A549 (cell line): ENCODE measurements at regions not wholly inside any gene's neighbourhood (a gene's known extent, or its start where the extent isn't known, plus 50 kb on each side); places are given as distances from the start of the nearest gene placed in this dataset.

Source experiments
- ATAC-seq, 2 experiments: fragments of 200-7000 bp in 1 of 2; fragments of >200 bp in 1 of 2; cut with Nextera tagmentation in 1 of 2; cut with Tn5 transposase in 1 of 2; 3 replicates each; pipeline versions ENCODE4 v1.8.0 to v1.9.1; 2018 to 2020; ENCODE audit warnings: mild to moderate bottlenecking in 1 of 2, moderate library complexity in 1 of 2
- CTCF ChIA-PET: fragments of 300-600 bp; sonication (Branson Sonifier 250); formaldehyde crosslinking; extraction: SDS; loops from one replicate; lab custom pipeline; 2021; ENCODE audit warnings: antibody characterized with exemption, inconsistent platforms; lab: Yijun Ruan, JAX
- POLR2A ChIA-PET: fragments of 350-600 bp; formaldehyde crosslinking; extraction: SDS; loops from one replicate; lab custom pipeline; 2021; ENCODE audit warnings: antibody characterized with exemption, inconsistent platforms; lab: Yijun Ruan, JAX
- DNase-seq, 2 experiments: peaks; one replicate each; pipeline versions ENCODE4 v3.0.0 to v3.0.0-alpha.2; 2011 to 2016; ENCODE audit warnings: low read depth in 1 of 2, low spot score in 1 of 2
- FAIRE-seq: peaks from 2 replicates; lab custom pipeline; 2011; peaks lifted over from hg19 to GRCh38; lab: Jason Lieb, UNC
- H3K27ac ChIP-seq, 2 experiments: fragments of >200 bp; sonication (Bioruptor Twin); formaldehyde crosslinking; 3 replicates each; pipeline ENCODE4 v1.5.1; 2016 to 2017
- H3K4me1 ChIP-seq: fragments of >200 bp; sonication (Bioruptor Twin); formaldehyde crosslinking; 3 replicates; pipeline ENCODE4 v1.6.1; 2016
- H3K4me2 ChIP-seq: fragments of >200 bp; sonication (Bioruptor Twin); formaldehyde crosslinking; 3 replicates; pipeline ENCODE4 v1.6.1; 2016
- H3K4me3 ChIP-seq: fragments of >200 bp; sonication (Bioruptor Twin); formaldehyde crosslinking; 3 replicates; pipeline ENCODE4 v1.5.1; 2016
- H3K9me3 ChIP-seq: fragments of >200 bp; sonication (Bioruptor Twin); formaldehyde crosslinking; 3 replicates; pipeline ENCODE4 v1.6.1; 2016
- CBX8 ChIP-seq: fragments of 200-600 bp; sonication (generic); IDR thresholded peaks from 2 replicates; pipeline ENCODE4 v1.6.1; 2016
- CEBPB ChIP-seq, 2 experiments: fragments of >200 bp in 1 of 2; sonication (Bioruptor Twin) in 1 of 2; formaldehyde crosslinking in 1 of 2; IDR thresholded peaks; 2 replicates each; pipeline ENCODE4 v1.6.1; 2012 to 2016
- CHD2 ChIP-seq: fragments of 150-350 bp; IDR thresholded peaks from 2 replicates; pipeline ENCODE4 v1.6.1; 2014; ENCODE audit warnings: low read length; ENCODE audit not compliant: partially characterized antibody
- EHMT2 ChIP-seq: fragments of 200-600 bp; sonication (generic); IDR thresholded peaks from 2 replicates; pipeline ENCODE4 v1.6.1; 2016; ENCODE audit warnings: antibody characterized with exemption, low read depth, mild to moderate bottlenecking, moderate library complexity
- FOSL2 ChIP-seq, 2 experiments: fragments of 450-650 bp in 1 of 2; fragments of >200 bp in 1 of 2; sonication (Bioruptor Twin) in 1 of 2; formaldehyde crosslinking; IDR thresholded peaks; 2 replicates each; pipeline versions ENCODE4 v1.5.0 to v1.6.1; 2016 to 2020; ENCODE audit warnings: mild to moderate bottlenecking in 1 of 2, moderate library complexity in 1 of 2
- GATA3 ChIP-seq: IDR thresholded peaks from 2 replicates; pipeline ENCODE4 v1.6.1; 2012; ENCODE audit warnings: borderline replicate concordance
- HDAC2 ChIP-seq: fragments of 200-600 bp; sonication (generic); IDR thresholded peaks from 2 replicates; pipeline ENCODE4 v1.6.1; 2016
- HES2 ChIP-seq: fragments of >200 bp; sonication (Bioruptor Twin); formaldehyde crosslinking; IDR thresholded peaks from 2 replicates; pipeline ENCODE4 v1.6.1; 2016
- HOXB5 ChIP-seq: fragments of 250-450 bp; sonication (Bioruptor Pico); IDR thresholded peaks from 2 replicates; pipeline ENCODE4 v1.5.0; 2020; ENCODE audit warnings: mild to moderate bottlenecking, moderate library complexity
- NPAS2 ChIP-seq: fragments of 250-450 bp; sonication (Bioruptor Pico); IDR thresholded peaks from 2 replicates; pipeline ENCODE4 v1.8.0; 2022; ENCODE audit warnings: mild to moderate bottlenecking, moderate library complexity, borderline replicate concordance
- PBX3 ChIP-seq: IDR thresholded peaks from 2 replicates; pipeline ENCODE4 v1.6.1; 2012
- RAD21 ChIP-seq, 2 experiments: fragments of >200 bp in 1 of 2; sonication (Bioruptor Twin) in 1 of 2; formaldehyde crosslinking in 1 of 2; IDR thresholded peaks in 1 of 2; conservative IDR thresholded peaks in 1 of 2; 2 replicates in 1 of 2; 3 replicates in 1 of 2; pipeline ENCODE4 v1.6.1; 2012 to 2018; ENCODE audit warnings: inconsistent platforms in 1 of 2
- RCOR1 ChIP-seq: fragments of 150-350 bp; IDR thresholded peaks from 2 replicates; pipeline ENCODE4 v1.6.1; 2014; ENCODE audit warnings: antibody characterized with exemption, low read length, low read depth
- REST ChIP-seq: fragments of 200-600 bp; sonication (generic); IDR thresholded peaks from 2 replicates; pipeline ENCODE4 v1.6.1; 2016; ENCODE audit warnings: antibody characterized with exemption, mild to moderate bottlenecking, moderate library complexity
- USF2 ChIP-seq: fragments of 450-650 bp; IDR thresholded peaks from 2 replicates; pipeline ENCODE4 v1.6.1; 2014; ENCODE audit warnings: antibody characterized with exemption
- ZC3H11A ChIP-seq: fragments of 450-650 bp; IDR thresholded peaks from 2 replicates; pipeline ENCODE4 v1.6.1; 2014; ENCODE audit warnings: antibody characterized with exemption, mild to moderate bottlenecking
- ZFP36 ChIP-seq: fragments of 450-650 bp; IDR thresholded peaks from 2 replicates; pipeline ENCODE4 v1.6.1; 2014; ENCODE audit warnings: borderline replicate concordance; ENCODE audit not compliant: partially characterized antibody
- ZNF302 ChIP-seq: fragments of 250-450 bp; sonication (Bioruptor Pico); IDR thresholded peaks from 2 replicates; pipeline ENCODE4 v1.9.0; 2021; ENCODE audit warnings: inconsistent platforms, mild to moderate bottlenecking, moderate library complexity
- WGBS: methylation state at CpG from one replicate; pipeline ENCODE4 v1.1.6; 2017; ENCODE audit errors: missing lambda C conversion rate; 5-methylcytosine and 5-hydroxymethylcytosine counted together

- ATAC-seq (no peak), FAIRE-seq (peak; percentile 18), DNase-seq (no peak)
- Histone ChIP-seq H3K4me1 (peaks cover 5% of the 10 kb centered on the region; the same call in 1 of the 3 replicates), H3K4me2 (peak overlapping the region; percentile 54), H3K9me3 (no peaks in the 10 kb centered on the region), H3K4me3 (no peak overlapping the region), H3K27ac (peak overlapping the region in 1 of 2 experiments; percentile 56; a peak in 1 of 6 replicates)
- ChIA-PET CTCF (interaction anchor here (1.1 to 1.6 kb wide), 4 partner anchors 23 to 209 kb away, joined by 3 to 4 read pairs (median 4); no protein-coding TSS in a partner anchor), POLR2A (no interaction called here)
- no peak for TF ChIP-seq PBX3
- no peak for TF ChIP-seq ZNF302 (CRISPR knock-in tag)
- TF ChIP-seq GATA3, result no peak
- TF ChIP-seq REST, result no peak
- TF ChIP-seq RAD21 (conservative IDR thresholded peaks at IDR 0.05 in 1 of 2, IDR thresholded peaks at IDR 0.05 in 1 of 2), result no peak
- TF ChIP-seq HOXB5 (CRISPR knock-in tag), result no peak
- WGBS, result 55% methylated on average over 10 of the region's 10 CpGs
Measured at GRCh38 chr3:113079218-113079961, 88.6 kb downstream of the GTPBP8 start.

GRCh38 chr3:113084777-113085176 lies 94.0 kb downstream of the GTPBP8 start:
- ATAC-seq (no peak), FAIRE-seq (no peak), DNase-seq (no peak)
- H3K4me2 ChIP-seq, result 0 out of 3 replicates have a peak overlapping the region, but pooled peaks have one; percentile 1
- no peak overlapping the region for H3K4me3 ChIP-seq
- 48% methylated on average over 2 of the region's 2 CpGs for WGBS
- TF ChIP-seq RAD21 (conservative IDR thresholded peaks at IDR 0.05 in 1 of 2, IDR thresholded peaks at IDR 0.05 in 1 of 2), result no peak
- no peak for TF ChIP-seq HDAC2
- no peak for TF ChIP-seq CEBPB (IDR thresholded peaks at IDR 0.05)
- TF ChIP-seq CBX8, result no peak
- no peak for TF ChIP-seq HES2
- no peak for TF ChIP-seq NPAS2 (CRISPR knock-in tag)
- no peak for TF ChIP-seq PBX3
- TF ChIP-seq ZC3H11A, result no peak
- no peak for TF ChIP-seq ZFP36
- no peak for TF ChIP-seq RCOR1
- TF ChIP-seq USF2, result no peak
- no peak for TF ChIP-seq FOSL2 (IDR thresholded peaks at IDR 0.05)
- no peak for TF ChIP-seq FOSL2 (CRISPR knock-in tag; IDR thresholded peaks at IDR 0.05)
- TF ChIP-seq CHD2, result no peak
- TF ChIP-seq EHMT2, result no peak
- POLR2A ChIA-PET, result no interaction called here
- H3K27ac ChIP-seq, result peak overlapping the region in 1 of 2 experiments; percentile 9; a peak in 1 of 6 replicates
- peaks cover 32% of the 10 kb centered on the region for H3K4me1 ChIP-seq
- CTCF ChIA-PET, result interaction anchor here (0.7 to 1.0 kb wide), 3 partner anchors 10 to 334 kb away, joined by 3 to 4 read pairs (median 3); no protein-coding TSS in a partner anchor
- H3K9me3 ChIP-seq, result no peaks in the 10 kb centered on the region
